Colonic mucosa (tissue), 4 donors: ENCODE measurements at regions not wholly inside any gene's neighbourhood (a gene's known extent, or its start where the extent isn't known, plus 50 kb on each side); places are given as distances from the start of the nearest gene placed in this dataset.
A peak's percentile ranks its signal among the peaks of the same experiment; 100 is the strongest.

Experiments used
- DNase-seq: peaks from one replicate; pipeline ENCODE4 v3.0.0-alpha.2; 2020
- H3K27ac ChIP-seq: fragments of 200-600 bp; one replicate; pipeline ENCODE4 v1.8.0; 2021
- H3K27me3 ChIP-seq: fragments of 200-600 bp; one replicate; pipeline ENCODE4 v1.8.0; 2021
- H3K36me3 ChIP-seq: fragments of 200-600 bp; one replicate; pipeline ENCODE4 v1.8.0; 2021
- H3K4me1 ChIP-seq: fragments of 200-600 bp; one replicate; pipeline ENCODE4 v1.8.0; 2021; ENCODE audit warnings: mild to moderate bottlenecking
- H3K4me3 ChIP-seq: fragments of 200-600 bp; one replicate; pipeline ENCODE4 v1.8.0; 2021
- H3K9ac ChIP-seq, 2 donors: one replicate each; pipeline ENCODE4 v1.7.0; 2013; ENCODE audit warnings: control low read depth in 2 of 2, low read depth in 2 of 2, low read length in 2 of 2
- H3K9me3 ChIP-seq: fragments of 200-600 bp; one replicate; pipeline ENCODE4 v1.8.0; 2021
- CTCF ChIP-seq: fragments of 200-600 bp; IDR thresholded peaks from one replicate; pipeline ENCODE4 v1.8.0; 2022; ENCODE audit warnings: antibody characterized with exemption, mild to moderate bottlenecking
- intact Hi-C: fragments of 100-400 bp; cut with DNase I; formaldehyde crosslinking; loops from one replicate; pipeline ENCODE4 v1.14.1; 2022
- donor health status: healthy.
- donor health status: DM: no; HTN: no; CAD: no.
- donor health status: DM: no; HTN: no; CAD: no.

GRCh38 chr2:168403736-168404135 is 52.3 kb upstream of the CERS6 start:
- Histone ChIP-seq H3K4me3 (no peak overlapping the region), H3K9me3 (no peaks in the 10 kb centered on the region), H3K27me3 (no peaks in the 10 kb centered on the region), H3K36me3 (no peaks in the 10 kb centered on the region), H3K27ac (no peak overlapping the region), H3K9ac (no peak overlapping the region), H3K4me1 (no peaks in the 10 kb centered on the region)
- intact Hi-C loops: no loop called here
- DNase-seq: no peak
- no peak for TF ChIP-seq CTCF

- intact Hi-C loops: no loop called here
- Histone ChIP-seq H3K27ac (no peak overlapping the region), H3K4me3 (no peak overlapping the region), H3K27me3 (no peaks in the 10 kb centered on the region), H3K9ac (no peak overlapping the region), H3K4me1 (no peaks in the 10 kb centered on the region), H3K9me3 (no peaks in the 10 kb centered on the region), H3K36me3 (no peaks in the 10 kb centered on the region)
- peak; percentile 58 for DNase-seq
- TF ChIP-seq CTCF: no peak
These were observed 51.3 kb upstream of the CERS6 start for GRCh38 chr2:168404764-168405163.
